ENCODE measurements at regions not wholly inside any gene's neighbourhood (a gene's known extent, or its start where the extent isn't known, plus 50 kb on each side); places are given as distances from the start of the nearest gene placed in this dataset.

GRCh38 chr10:10126218-10126617, 891.5 kb upstream of the CELF2 start:
- H3K27me3 Mint-ChIP-seq (ENCODE audit: unreplicated experiment) = no peaks in the 10 kb centered on the region
- DNase-seq = no peak
- TF ChIP-seq CTCF (IDR thresholded peaks at IDR 0.05; ENCODE audit: partially characterized antibody, unreplicated experiment) = no peak
- H3K9me3 Mint-ChIP-seq (ENCODE audit: unreplicated experiment) = no peaks in the 10 kb centered on the region
- H3K4me3 Mint-ChIP-seq (ENCODE audit: unreplicated experiment) = no peak overlapping the region
- H3K27ac Mint-ChIP-seq (ENCODE audit: unreplicated experiment) = no peak overlapping the region
- no peaks in the 10 kb centered on the region for H3K36me3 Mint-ChIP-seq (ENCODE audit: unreplicated experiment)
- no peaks in the 10 kb centered on the region for H3K4me1 Mint-ChIP-seq (ENCODE audit: low read depth, unreplicated experiment)

GRCh38 chr10:10128387-10128786, 889.3 kb upstream of the CELF2 start:
- DNase-seq = no peak
- Mint-ChIP-seq H3K36me3 (ENCODE audit: unreplicated experiment) (no peaks in the 10 kb centered on the region), H3K27ac (ENCODE audit: unreplicated experiment) (no peak overlapping the region), H3K4me1 (ENCODE audit: low read depth, unreplicated experiment) (peaks cover 2% of the 10 kb centered on the region), H3K9me3 (ENCODE audit: unreplicated experiment) (no peaks in the 10 kb centered on the region), H3K27me3 (ENCODE audit: unreplicated experiment) (no peaks in the 10 kb centered on the region), H3K4me3 (ENCODE audit: unreplicated experiment) (no peak overlapping the region)
- no peak for TF ChIP-seq CTCF (IDR thresholded peaks at IDR 0.05; ENCODE audit: partially characterized antibody, unreplicated experiment)

GRCh38 chr10:10130686-10131085, 887.0 kb upstream of the CELF2 start:
- Mint-ChIP-seq H3K9me3 (ENCODE audit: unreplicated experiment) (no peaks in the 10 kb centered on the region), H3K36me3 (ENCODE audit: unreplicated experiment) (no peaks in the 10 kb centered on the region), H3K27me3 (ENCODE audit: unreplicated experiment) (no peaks in the 10 kb centered on the region), H3K4me1 (ENCODE audit: low read depth, unreplicated experiment) (peaks cover 2% of the 10 kb centered on the region), H3K27ac (ENCODE audit: unreplicated experiment) (no peak overlapping the region), H3K4me3 (ENCODE audit: unreplicated experiment) (no peak overlapping the region)
- no peak for DNase-seq
- no peak for TF ChIP-seq CTCF (IDR thresholded peaks at IDR 0.05; ENCODE audit: partially characterized antibody, unreplicated experiment)

- DNase-seq = no peak
- peaks cover 2% of the 10 kb centered on the region for H3K4me1 Mint-ChIP-seq (ENCODE audit: low read depth, unreplicated experiment)
- H3K4me3 Mint-ChIP-seq (ENCODE audit: unreplicated experiment) = no peak overlapping the region
- TF ChIP-seq CTCF (IDR thresholded peaks at IDR 0.05; ENCODE audit: partially characterized antibody, unreplicated experiment) = no peak
- H3K27ac Mint-ChIP-seq (ENCODE audit: unreplicated experiment) = peak overlapping the region; percentile 9
- no peaks in the 10 kb centered on the region for H3K27me3 Mint-ChIP-seq (ENCODE audit: unreplicated experiment)
- no peaks in the 10 kb centered on the region for H3K36me3 Mint-ChIP-seq (ENCODE audit: unreplicated experiment)
- H3K9me3 Mint-ChIP-seq (ENCODE audit: unreplicated experiment) = no peaks in the 10 kb centered on the region
Measured at GRCh38 chr10:10132009-10132408, 885.7 kb upstream of the CELF2 start.

GRCh38 chr10:10133281-10133680, 884.4 kb upstream of the CELF2 start:
- no peak overlapping the region for H3K4me3 Mint-ChIP-seq (ENCODE audit: unreplicated experiment)
- DNase-seq = no peak
- TF ChIP-seq CTCF (IDR thresholded peaks at IDR 0.05; ENCODE audit: partially characterized antibody, unreplicated experiment) = no peak
- no peak overlapping the region for H3K27ac Mint-ChIP-seq (ENCODE audit: unreplicated experiment)
- H3K4me1 Mint-ChIP-seq (ENCODE audit: low read depth, unreplicated experiment) = peaks cover 2% of the 10 kb centered on the region
- H3K36me3 Mint-ChIP-seq (ENCODE audit: unreplicated experiment) = no peaks in the 10 kb centered on the region
- H3K27me3 Mint-ChIP-seq (ENCODE audit: unreplicated experiment) = no peaks in the 10 kb centered on the region
- H3K9me3 Mint-ChIP-seq (ENCODE audit: unreplicated experiment) = no peaks in the 10 kb centered on the region
